HCT116 (cell line): ENCODE measurements at regions not wholly inside any gene's neighbourhood (a gene's known extent, or its start where the extent isn't known, plus 50 kb on each side); places are given as distances from the start of the nearest gene placed in this dataset.

Source experiments
- ATAC-seq: fragments of 200-7000 bp; cut with Tn5 transposase; 2 replicates; pipeline ENCODE4 v1.9.1; 2020; ENCODE audit warnings: mild to moderate bottlenecking, moderate library complexity
- BruUV-seq: library from RNA; stranded (reverse); fragments of 400-500 nt; replicated peaks from 2 replicates; lab custom pipeline; 2021; lab: Mats Ljungman, UMichigan
- CTCF ChIA-PET: fragments of 300-600 bp; sonication (Branson Sonifier 250); formaldehyde crosslinking; loops from one replicate; lab custom pipeline; 2021; ENCODE audit warnings: antibody characterized with exemption; lab: Charles Lee
- POLR2A ChIA-PET: fragments of 300-600, 350-600 bp; sonication (Branson Sonifier 250); formaldehyde crosslinking; loops from one replicate; lab custom pipeline; 2021; ENCODE audit warnings: antibody characterized with exemption; lab: Charles Lee
- RAD21 ChIA-PET, 2 experiments: fragments of 300-600 bp; sonication (Branson Sonifier 250); formaldehyde crosslinking; loops; one replicate each; lab custom pipeline; 2023; ENCODE audit warnings: low total read pairs in 2 of 2; ENCODE audit not compliant: uncharacterized antibody in 2 of 2, unreplicated experiment in 2 of 2, low non-redundant PET in 1 of 2; lab: Charles Lee
- DNase-seq: peaks from one replicate; pipeline ENCODE4 v3.0.0-alpha.2; 2010; ENCODE audit warnings: low read depth, low spot score
- H2AFZ ChIP-seq: fragments of 200-600 bp; shearing (Covaris generic), sonication (generic); 2 replicates; pipeline ENCODE4 v1.6.1; 2017; ENCODE audit warnings: low read depth, mixed run types, mixed read lengths, antibody characterized with exemption, low read length; ENCODE audit not compliant: poor library complexity, severe bottlenecking
- H3K27ac ChIP-seq: 2 replicates; pipeline ENCODE4 v1.5.1; 2012; ENCODE audit warnings: low read depth, low read length
- H3K27me3 ChIP-seq: fragments of 200-600 bp; sonication (generic); 2 replicates; pipeline ENCODE4 v1.6.1; 2016; ENCODE audit warnings: mixed run types, low read length, mixed read lengths; ENCODE audit not compliant: insufficient read depth
- H3K36me3 ChIP-seq, 2 experiments: fragments of 200-500 bp in 1 of 2; fragments of 200-600 bp in 1 of 2; sonication (Bioruptor generic) in 1 of 2; sonication (generic) in 1 of 2; 2 replicates each; pipeline versions ENCODE4 v1.5.1 to v1.6.1; 2014 to 2016; ENCODE audit warnings: low read length in 2 of 2, inconsistent platforms in 1 of 2, mixed read lengths in 1 of 2, mixed run types in 1 of 2; ENCODE audit not compliant: insufficient read depth in 2 of 2, control insufficient read depth in 1 of 2
- H3K4me1 ChIP-seq, 2 experiments: fragments of 200-600 bp in 1 of 2; sonication (generic) in 1 of 2; 2 replicates each; pipeline versions ENCODE4 v1.5.1 to v1.6.1; 2012 to 2017; ENCODE audit warnings: low read length in 2 of 2, inconsistent platforms in 1 of 2, mild to moderate bottlenecking in 1 of 2, mixed read lengths in 1 of 2, mixed run types in 1 of 2, moderate library complexity in 1 of 2; ENCODE audit not compliant: insufficient read depth in 2 of 2, control insufficient read depth in 1 of 2
- H3K4me2 ChIP-seq: fragments of 200-600 bp; sonication (generic); 2 replicates; pipeline ENCODE4 v1.6.1; 2017; ENCODE audit warnings: mixed run types, low read length, mixed read lengths
- H3K4me3 ChIP-seq, 2 experiments: fragments of 200-600 bp in 1 of 2; sonication (generic) in 1 of 2; replicated peaks in 1 of 2; 2 replicates each; pipeline ENCODE4 v1.5.1; 2011 to 2016; ENCODE audit warnings: low read length in 2 of 2, control low read depth in 1 of 2, low read depth in 1 of 2, mild to moderate bottlenecking in 1 of 2, mixed read lengths in 1 of 2, mixed run types in 1 of 2
- H3K79me2 ChIP-seq: fragments of 200-600 bp; sonication (generic); 2 replicates; pipeline ENCODE4 v1.6.1; 2017; ENCODE audit warnings: mild to moderate bottlenecking, mixed run types, low read length, moderate library complexity, mixed read lengths; ENCODE audit not compliant: insufficient read depth
- H3K9ac ChIP-seq: fragments of 200-600 bp; sonication (generic); 2 replicates; pipeline ENCODE4 v1.6.1; 2016; ENCODE audit warnings: low read length, mixed read lengths
- H3K9me2 ChIP-seq: fragments of 200-600 bp; sonication (generic), shearing (Covaris generic); 2 replicates; pipeline ENCODE4 v1.6.1; 2017; ENCODE audit warnings: mixed run types, mild to moderate bottlenecking, moderate library complexity; ENCODE audit not compliant: insufficient read depth
- H3K9me3 ChIP-seq, 2 experiments: fragments of 200-500 bp in 1 of 2; fragments of 200-600 bp in 1 of 2; sonication (Bioruptor generic) in 1 of 2; sonication (generic) in 1 of 2; 2 replicates each; pipeline ENCODE4 v1.6.1; 2014 to 2017; ENCODE audit warnings: low read length in 2 of 2, mixed read lengths in 2 of 2, inconsistent platforms in 1 of 2, low read depth in 1 of 2, mild to moderate bottlenecking in 1 of 2, mixed run types in 1 of 2, moderate library complexity in 1 of 2; ENCODE audit not compliant: control insufficient read depth in 1 of 2, insufficient read depth in 1 of 2
- H4K20me1 ChIP-seq: fragments of 200-600 bp; sonication (generic), shearing (Covaris generic); 2 replicates; pipeline ENCODE4 v1.6.1; 2017; ENCODE audit warnings: mixed run types, mild to moderate bottlenecking, moderate library complexity; ENCODE audit not compliant: insufficient read depth
- CBX3 ChIP-seq: IDR thresholded peaks from 2 replicates; pipeline ENCODE4 v1.6.1; 2012; ENCODE audit warnings: low read depth
- CEBPB ChIP-seq: IDR thresholded peaks from 2 replicates; pipeline ENCODE4 v1.6.1; 2012; ENCODE audit warnings: low read depth
- CTCF ChIP-seq, 3 experiments: fragments of 200-600 bp in 1 of 3; sonication (generic) in 1 of 3; IDR thresholded peaks in 2 of 3; conservative IDR thresholded peaks in 1 of 3; 2 replicates each; pipeline ENCODE4 v1.5.1; 2012 to 2017; ENCODE audit warnings: low read depth in 2 of 3, low read length in 2 of 3, antibody characterized with exemption in 1 of 3, borderline replicate concordance in 1 of 3, control low read depth in 1 of 3, mild to moderate bottlenecking in 1 of 3, mixed read lengths in 1 of 3, mixed run types in 1 of 3, moderate library complexity in 1 of 3; ENCODE audit not compliant: insufficient read depth in 1 of 3
- EGR1 ChIP-seq: IDR thresholded peaks from 2 replicates; pipeline ENCODE4 v1.6.1; 2012; ENCODE audit warnings: low read depth
- EZH2 ChIP-seq: fragments of 200-600 bp; sonication (generic); IDR thresholded peaks from 2 replicates; pipeline ENCODE4 v1.6.1; 2017; ENCODE audit warnings: antibody characterized with exemption, mixed run types
- FOSL1 ChIP-seq: IDR thresholded peaks from 2 replicates; pipeline ENCODE4 v1.6.1; 2012; ENCODE audit warnings: low read depth
- JUND ChIP-seq: IDR thresholded peaks from 2 replicates; pipeline ENCODE4 v1.6.1; 2012
- POLR2A ChIP-seq: IDR thresholded peaks from 2 replicates; pipeline ENCODE4 v1.7.0; 2011; ENCODE audit warnings: borderline replicate concordance; ENCODE audit not compliant: insufficient read depth, insufficient read length; ENCODE audit errors: extremely low read depth
- POLR2AphosphoS5 ChIP-seq: IDR thresholded peaks from 2 replicates; pipeline ENCODE4 v1.6.1; 2011; ENCODE audit warnings: mild to moderate bottlenecking, low read depth, low read length, moderate library complexity
- RAD21 ChIP-seq: IDR thresholded peaks from 2 replicates; pipeline ENCODE4 v1.6.1; 2012; ENCODE audit warnings: low read depth, mild to moderate bottlenecking
- SIN3A ChIP-seq: IDR thresholded peaks from 2 replicates; pipeline ENCODE4 v1.6.1; 2012; ENCODE audit warnings: low read depth
- ZFX ChIP-seq: fragments of 450-650 bp; IDR thresholded peaks from 2 replicates; pipeline ENCODE4 v1.6.1; 2017
- ZNF274 ChIP-seq: fragments of 200-500 bp; sonication (Bioruptor generic); IDR thresholded peaks from 2 replicates; pipeline ENCODE4 v1.6.1; 2014; ENCODE audit warnings: mild to moderate bottlenecking, low read depth, low read length, inconsistent platforms
- intact Hi-C: fragments of 100-400 bp; cut with micrococcal nuclease; formaldehyde crosslinking; loops from 2 replicates; pipeline ENCODE4 v1.10.0; 2022
- TF ChIP-seq, protein P1 (sequence below): IDR thresholded peaks from 2 replicates; pipeline ENCODE4 v1.6.1; 2011; ENCODE audit warnings: mild to moderate bottlenecking, low read length, moderate library complexity; ENCODE audit not compliant: insufficient replicate concordance; ENCODE audit errors: extremely low read depth
- TF ChIP-seq, protein P2 (sequence below): IDR thresholded peaks from 2 replicates; pipeline ENCODE4 v1.6.1; 2012

DNA sequence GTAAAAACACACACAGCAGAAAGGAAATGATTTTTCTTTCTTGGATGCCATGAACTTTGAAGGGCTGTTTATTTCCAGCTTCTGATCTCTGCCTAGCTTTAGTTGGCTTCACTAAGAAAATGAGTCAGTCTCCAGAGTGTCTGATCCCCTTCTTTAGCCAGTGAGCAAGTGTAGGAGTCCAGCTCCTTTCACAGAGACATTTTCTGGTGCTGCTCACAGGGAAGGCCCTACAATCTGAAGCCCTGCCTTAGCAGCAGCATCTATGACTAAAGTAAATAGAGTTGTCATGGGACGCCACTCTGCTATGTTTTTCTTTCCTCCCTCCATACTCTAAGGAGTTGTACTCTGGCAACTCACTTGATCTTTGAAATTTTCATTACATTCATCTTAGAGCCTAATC, 103.5 kb downstream of the RPAP3 start:
- peaks cover 0 to 3% of the 10 kb centered on the region in 2 experiments; a peak in 1 of 4 replicates for H3K9me3 ChIP-seq
- BruUV-seq: no TSS peak
- no peaks in the 10 kb centered on the region for H3K9me2 ChIP-seq
- H2AFZ ChIP-seq: no peak overlapping the region
- no peak overlapping the region for H3K4me3 ChIP-seq
- H3K4me1 ChIP-seq: no peaks in the 10 kb centered on the region
- H3K27me3 ChIP-seq: no peaks in the 10 kb centered on the region
- no peak overlapping the region for H3K9ac ChIP-seq
- TF ChIP-seq EGR1: no peak
- TF ChIP-seq CBX3: no peak
- TF ChIP-seq, protein P1, sequence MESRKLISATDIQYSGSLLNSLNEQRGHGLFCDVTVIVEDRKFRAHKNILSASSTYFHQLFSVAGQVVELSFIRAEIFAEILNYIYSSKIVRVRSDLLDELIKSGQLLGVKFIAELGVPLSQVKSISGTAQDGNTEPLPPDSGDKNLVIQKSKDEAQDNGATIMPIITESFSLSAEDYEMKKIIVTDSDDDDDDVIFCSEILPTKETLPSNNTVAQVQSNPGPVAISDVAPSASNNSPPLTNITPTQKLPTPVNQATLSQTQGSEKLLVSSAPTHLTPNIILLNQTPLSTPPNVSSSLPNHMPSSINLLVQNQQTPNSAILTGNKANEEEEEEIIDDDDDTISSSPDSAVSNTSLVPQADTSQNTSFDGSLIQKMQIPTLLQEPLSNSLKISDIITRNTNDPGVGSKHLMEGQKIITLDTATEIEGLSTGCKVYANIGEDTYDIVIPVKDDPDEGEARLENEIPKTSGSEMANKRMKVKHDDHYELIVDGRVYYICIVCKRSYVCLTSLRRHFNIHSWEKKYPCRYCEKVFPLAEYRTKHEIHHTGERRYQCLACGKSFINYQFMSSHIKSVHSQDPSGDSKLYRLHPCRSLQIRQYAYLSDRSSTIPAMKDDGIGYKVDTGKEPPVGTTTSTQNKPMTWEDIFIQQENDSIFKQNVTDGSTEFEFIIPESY: no peak
- no peak for TF ChIP-seq CTCF (IDR thresholded peaks at IDR 0.05 in 2 of 3, conservative IDR thresholded peaks at IDR 0.05 in 1 of 3; ENCODE audit: borderline replicate concordance in 1 of 3, insufficient read depth in 1 of 3, low read depth in 2 of 3, low read length in 2 of 3)
- TF ChIP-seq FOSL1: no peak
- no peak for TF ChIP-seq RAD21
- no peak for TF ChIP-seq SIN3A
- TF ChIP-seq, protein P2, sequence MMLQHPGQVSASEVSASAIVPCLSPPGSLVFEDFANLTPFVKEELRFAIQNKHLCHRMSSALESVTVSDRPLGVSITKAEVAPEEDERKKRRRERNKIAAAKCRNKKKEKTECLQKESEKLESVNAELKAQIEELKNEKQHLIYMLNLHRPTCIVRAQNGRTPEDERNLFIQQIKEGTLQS: no peak
- TF ChIP-seq ZNF274: no peak
- no peak for TF ChIP-seq POLR2AphosphoS5
- no peak for TF ChIP-seq POLR2A
- no peak for TF ChIP-seq ZFX
- no peak for TF ChIP-seq JUND
- no peak for TF ChIP-seq CEBPB
- TF ChIP-seq EZH2: no peak
- ChIA-PET CTCF (no interaction called here), RAD21 (no interaction called here), POLR2A (no interaction called here)
- no peak overlapping the region for H3K27ac ChIP-seq
- intact Hi-C loops: no loop called here
- H4K20me1 ChIP-seq: no peaks in the 10 kb centered on the region
- DNase-seq (no peak), ATAC-seq (no peak)
- no peaks in the 10 kb centered on the region for H3K79me2 ChIP-seq
- no peak overlapping the region for H3K4me2 ChIP-seq
- H3K36me3 ChIP-seq: no peaks in the 10 kb centered on the region
